Fibroblast of the conjunctiva (primary cell): ENCODE measurements at regions not wholly inside any gene's neighbourhood (a gene's known extent, or its start where the extent isn't known, plus 50 kb on each side); places are given as distances from the start of the nearest gene placed in this dataset.
"Not testable (repeated sequence)": the region's sequence is repeated elsewhere in the genome, so short reads cannot be mapped to it uniquely, and the experiment has no call there.

ENCODE experiments used
- DNase-seq: peaks from one replicate; pipeline ENCODE4 v3.0.0-alpha.2; 2010; ENCODE audit warnings: low read depth

DNA sequence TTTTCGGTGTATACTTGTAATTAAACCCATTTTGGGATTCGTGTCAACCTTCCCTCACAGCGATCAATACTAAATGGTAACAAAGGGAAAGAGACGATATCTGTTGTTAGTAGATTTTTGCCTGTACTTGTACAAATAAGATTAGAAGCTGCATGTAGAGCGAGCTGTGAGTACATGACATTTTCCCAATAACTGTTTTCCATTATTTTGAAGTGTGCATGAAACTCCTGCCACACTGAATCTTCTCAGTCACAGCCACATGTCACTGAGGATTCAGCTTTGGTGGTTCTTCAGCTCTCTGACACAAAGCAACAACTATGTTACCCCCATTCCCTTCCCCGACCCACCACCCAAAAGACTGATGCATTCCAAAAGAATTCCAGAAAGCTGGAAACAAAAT, 685.6 kb downstream of the EFNA5 start:
- DNase-seq = no peak

DNA sequence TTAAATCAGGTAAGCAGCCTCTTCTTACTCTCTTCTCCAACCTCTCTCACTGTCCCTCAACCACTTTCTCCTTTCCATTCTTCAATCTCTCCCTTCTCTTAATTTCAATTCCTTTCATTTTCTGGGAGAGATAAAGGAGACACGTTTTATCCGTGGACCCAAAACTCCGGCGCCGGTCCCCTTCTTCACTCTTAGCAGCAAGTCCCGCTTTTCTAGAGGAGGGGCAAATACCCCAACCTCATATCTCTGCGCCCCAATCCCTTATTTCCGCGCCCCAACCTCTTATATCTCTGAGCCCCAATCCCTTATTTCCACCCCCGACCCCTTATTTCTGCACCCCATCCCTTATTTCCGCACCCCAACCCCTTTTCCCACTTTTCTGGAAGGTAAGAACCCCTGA, 691.6 kb downstream of the EFNA5 start:
- DNase-seq = not testable (repeated sequence)

DNA sequence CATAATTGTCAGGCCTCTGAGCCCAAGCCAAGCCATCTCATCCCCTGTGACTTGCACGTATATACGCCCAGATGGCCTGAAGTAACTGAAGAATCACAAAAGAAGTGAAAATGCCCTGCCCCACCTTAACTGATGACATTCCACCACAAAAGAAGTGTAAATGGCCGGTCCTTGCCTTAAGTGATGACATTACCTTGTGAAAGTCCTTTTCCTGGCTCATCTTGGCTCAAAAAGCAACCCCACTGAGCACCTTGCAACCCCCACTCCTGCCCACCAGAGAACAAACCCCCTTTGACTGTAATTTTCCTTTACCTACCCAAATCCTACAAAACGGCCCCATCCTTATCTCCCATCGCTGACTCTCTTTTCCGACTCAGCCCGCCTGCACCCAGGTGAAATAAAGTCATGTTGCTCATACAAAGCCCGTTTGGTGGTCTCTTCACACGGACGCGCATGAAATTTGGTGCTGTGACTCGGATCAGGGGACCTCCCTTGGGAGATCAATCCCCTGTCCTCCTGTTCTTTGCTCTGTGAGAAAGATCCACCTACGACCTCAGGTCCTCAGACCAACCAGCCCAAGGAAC, 692.1 kb downstream of the EFNA5 start:
- not testable (repeated sequence) for DNase-seq

DNA sequence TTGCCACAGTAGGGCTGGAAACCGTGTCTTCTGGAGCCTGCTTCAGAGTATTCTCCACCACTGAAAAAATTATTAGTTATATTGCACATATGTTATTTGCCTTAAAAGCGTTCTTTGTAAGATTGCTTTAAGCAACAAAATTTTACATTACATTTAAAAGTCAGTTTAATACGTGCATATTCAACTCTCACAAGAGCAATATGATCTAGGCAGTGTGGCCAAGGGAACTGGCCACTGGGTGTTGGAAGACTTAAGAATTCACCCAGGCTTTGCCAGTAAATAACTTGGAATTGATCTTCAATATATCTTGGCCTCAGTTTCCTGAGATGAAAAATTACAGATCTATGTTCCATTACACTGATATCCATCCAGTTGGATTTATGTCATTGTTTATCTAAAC, 694.4 kb downstream of the EFNA5 start:
- no peak for DNase-seq

DNA sequence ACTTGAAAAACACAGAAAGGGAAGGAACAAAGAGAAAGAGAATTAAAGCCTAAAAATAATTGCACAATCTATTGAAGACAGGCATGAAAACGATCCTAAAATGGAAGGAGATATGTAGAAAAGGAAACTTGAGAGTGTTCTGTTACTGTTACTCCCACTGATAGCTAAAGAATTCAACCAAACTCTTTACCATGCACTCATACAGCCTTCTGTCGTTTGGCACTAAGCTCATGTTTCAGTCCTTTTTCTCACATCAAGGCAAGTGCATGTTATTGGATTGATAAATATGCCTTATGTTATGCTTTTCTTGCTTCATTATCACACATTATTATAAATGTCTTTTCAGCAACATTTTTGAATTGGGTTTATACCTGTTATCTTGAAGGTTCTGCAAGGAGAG, 696.5 kb downstream of the EFNA5 start:
- DNase-seq = no peak

DNA sequence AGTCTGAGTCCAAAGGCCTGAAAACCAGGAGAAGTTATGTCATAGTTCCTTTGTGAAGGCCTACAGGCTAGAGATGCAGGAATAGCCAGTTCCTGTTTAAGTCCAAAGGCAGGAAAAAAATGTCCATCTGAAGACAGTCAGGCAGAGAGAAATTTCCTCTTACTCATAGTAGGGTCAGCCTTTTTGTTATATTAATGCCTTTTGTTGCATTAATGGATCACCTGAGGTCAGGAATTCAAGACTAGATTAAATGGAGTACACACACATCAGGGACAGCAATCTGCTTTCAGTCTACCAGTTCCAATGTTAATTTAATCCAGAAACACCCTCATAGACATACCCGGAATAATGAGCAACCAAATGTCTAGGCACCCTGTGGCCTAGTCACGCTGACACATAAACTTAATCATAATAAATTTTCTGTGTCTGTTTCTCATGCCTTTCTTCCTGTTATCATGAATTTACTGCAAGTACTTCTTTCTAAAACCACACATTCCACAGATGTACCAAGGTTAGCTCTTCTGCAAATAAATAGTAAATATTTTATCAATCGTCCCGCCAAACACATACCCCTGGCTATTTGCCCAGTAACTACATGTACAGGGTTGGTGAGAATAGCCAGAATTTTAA, 703.9 kb downstream of the EFNA5 start:
- DNase-seq = no peak

DNA sequence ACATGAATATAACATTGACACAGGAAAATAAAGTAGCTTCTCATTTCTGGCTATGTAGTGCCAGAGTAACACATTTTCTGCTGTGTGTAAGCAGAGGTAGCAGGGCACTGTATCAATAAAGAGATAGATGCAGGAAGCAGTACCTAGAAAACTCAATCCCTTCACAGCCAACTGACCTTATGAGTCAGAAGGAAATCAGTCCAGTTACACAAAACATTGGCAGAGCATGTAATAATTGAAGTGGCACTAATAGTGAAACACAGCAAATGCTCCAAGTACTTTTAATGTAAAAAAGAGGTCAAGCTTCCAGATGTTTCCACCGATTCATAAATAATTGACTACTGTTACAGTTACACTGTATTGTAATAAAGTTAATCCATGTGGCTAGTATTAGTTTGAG, 706.6 kb downstream of the EFNA5 start:
- no peak for DNase-seq

DNA sequence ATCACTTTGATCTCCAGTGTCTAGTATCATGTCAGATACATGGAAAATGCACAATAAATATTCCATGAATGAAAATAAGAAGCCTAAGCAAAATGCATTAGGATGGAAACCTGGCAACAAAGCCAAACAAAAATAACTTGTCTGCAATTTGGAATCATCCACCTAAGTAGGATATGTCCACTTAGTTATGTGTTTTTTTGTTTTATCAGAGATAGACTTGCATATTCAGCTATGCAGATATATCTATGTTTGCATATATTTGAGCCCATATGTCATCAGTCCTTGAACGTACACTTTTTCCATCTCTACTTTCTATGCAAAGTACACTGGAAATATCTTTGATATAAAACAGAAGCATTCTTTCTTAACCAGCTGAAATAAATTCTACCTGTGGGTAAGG, 707.1 kb downstream of the EFNA5 start:
- DNase-seq = no peak

DNA sequence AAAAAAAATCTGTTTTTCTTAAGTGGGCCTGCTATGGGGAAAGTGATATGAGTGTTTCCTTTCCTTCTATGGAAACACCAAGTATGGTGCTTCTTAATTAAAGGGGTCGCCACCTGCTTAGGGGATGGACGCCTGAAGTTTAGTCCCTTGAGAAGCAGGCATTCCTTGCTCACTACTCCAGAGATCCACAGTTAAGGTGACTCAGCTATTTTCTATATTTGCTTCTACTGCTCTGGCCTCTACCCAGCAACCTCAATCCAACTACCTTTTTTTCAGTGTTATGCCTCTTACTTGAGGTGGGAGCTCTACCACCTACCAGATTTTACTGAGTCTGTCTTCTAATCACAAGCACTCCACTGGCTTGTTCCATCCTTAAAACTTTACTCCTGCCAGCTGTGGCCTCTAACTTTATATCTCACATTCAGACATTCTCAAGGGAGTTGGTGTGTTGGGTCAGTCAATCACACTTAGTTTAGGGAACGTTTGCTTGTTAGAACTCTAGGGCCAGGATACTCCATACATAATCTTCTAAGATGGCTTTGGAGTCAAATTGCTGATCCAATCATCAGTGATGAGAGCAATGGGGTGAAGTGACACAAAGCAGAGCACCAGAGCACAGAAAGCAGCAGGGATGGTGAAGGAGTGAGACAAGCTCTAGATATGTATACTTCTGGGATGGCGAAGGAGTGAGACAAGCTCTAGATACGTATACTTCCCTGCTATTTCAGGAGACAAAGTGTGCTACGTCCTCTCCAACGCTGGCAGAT, 708.1 kb downstream of the EFNA5 start:
- no peak for DNase-seq

DNA sequence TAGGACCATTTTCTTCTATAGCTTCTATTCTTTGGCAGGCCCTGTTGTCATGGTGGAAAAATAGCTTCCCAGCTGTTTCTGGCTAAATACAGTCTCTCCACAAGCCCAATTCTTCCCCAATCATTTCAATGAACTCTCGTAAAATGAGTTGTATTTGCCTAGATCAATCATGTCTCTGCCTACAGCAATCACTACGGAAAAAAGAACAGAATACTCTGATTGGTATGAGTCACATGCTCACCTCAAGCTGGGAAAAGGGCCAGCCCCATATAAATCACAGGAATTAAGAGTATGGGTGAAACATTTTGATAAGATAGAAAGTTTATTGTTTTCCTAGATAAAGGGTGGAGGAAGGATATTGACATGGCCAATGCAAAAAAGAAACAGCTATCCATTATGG, 711.4 kb downstream of the EFNA5 start:
- DNase-seq = no peak

DNA sequence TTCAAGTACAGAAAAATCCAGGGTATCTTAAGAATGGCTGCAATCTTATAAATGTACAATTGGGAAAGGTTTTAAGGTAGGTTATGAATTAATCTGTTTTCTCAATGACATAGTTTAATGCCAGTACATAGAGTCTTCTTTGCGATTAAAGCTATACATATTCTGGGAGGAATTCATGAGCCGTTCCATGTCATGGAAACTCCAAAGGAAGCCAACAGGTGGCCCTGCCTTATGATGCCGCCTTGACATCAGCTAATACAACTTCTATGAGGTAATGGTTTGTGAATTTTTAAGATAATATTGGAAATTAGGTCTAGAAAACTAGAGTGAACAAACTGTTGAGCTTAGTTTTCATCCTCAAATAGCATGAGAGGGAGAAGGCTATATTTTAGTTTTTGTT, 713.4 kb downstream of the EFNA5 start:
- no peak for DNase-seq

DNA sequence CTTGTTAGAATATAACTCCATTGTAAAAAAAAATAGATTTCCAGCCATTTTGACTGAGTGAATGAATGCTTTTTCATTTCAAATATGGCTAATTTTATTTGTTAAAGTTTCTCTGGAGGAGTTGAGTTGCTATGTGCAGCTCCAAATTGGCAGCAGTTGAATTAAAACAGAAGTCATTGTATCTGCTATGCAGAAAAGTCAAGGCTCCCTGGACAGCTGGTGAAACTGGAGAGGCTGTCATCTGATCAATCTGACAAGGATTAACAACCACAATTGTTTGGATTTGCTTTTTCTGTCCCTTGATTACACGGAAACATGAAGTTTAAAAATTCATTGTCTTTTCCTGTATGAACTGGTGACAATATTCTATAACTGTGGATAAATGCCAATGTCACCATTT, 713.9 kb downstream of the EFNA5 start:
- DNase-seq = no peak

DNA sequence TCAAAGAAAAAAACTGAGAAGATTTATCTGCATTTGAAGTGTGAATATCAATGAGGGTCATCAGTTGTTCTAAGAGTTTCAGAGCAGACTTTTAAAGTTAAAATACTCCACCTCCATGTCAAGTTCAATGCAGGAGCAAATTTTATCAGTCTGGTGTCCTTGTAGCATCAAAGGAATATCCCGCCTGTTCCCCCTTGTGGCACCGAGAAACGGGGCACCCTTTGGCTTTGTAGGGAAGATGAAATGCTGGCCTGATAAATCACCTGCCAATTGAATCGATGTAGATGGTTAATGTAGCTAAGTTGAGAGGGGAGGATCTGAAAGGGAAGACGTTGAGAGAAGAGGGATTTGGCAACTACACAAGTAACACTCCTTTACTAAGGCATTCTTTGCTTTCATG, 714.5 kb downstream of the EFNA5 start:
- no peak for DNase-seq

DNA sequence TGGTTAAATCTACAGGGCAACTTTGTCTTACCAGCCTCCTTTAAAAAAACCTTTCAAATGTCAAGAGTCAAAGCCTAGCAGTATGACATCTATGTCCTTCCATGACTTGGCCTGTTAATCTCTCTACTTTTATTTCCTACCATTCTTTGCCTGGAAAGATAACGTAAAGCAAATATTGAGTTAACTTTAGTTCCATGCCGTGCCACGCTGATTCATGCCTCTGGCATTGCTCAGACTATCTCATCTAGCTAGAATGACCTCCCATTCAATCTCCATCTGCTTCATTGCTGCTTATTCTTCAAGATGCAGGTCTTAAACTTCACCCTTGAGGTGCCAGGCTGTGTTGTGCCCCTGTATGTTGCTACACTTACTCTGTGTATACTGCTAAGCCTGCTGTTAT, 729.8 kb downstream of the EFNA5 start:
- no peak for DNase-seq

DNA sequence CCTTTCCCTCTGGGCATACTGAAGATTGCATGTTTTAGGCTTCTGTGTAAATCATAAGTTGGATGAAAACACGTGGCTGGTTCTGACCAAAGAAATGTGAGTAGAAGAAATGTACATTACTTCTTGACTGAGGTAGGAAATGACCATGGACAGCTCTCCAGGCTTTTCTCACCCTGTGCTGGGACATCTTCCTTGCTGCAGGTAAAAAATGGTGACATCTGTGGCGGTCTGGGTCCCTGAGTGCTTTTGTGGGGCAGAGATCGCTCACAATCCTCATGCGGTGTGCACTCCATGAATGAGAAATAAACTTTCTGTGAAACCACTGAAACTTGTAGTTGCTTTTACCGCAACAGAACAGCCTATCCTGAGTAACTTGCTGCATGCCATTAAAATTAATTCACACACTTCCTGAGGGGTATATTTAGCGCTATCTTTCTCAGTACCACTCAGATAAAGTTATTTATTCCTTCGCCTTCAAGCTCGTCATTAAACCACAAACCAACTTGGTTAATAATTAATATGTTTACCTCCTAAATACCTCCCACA, 730.4 kb downstream of the EFNA5 start:
- no peak for DNase-seq

DNA sequence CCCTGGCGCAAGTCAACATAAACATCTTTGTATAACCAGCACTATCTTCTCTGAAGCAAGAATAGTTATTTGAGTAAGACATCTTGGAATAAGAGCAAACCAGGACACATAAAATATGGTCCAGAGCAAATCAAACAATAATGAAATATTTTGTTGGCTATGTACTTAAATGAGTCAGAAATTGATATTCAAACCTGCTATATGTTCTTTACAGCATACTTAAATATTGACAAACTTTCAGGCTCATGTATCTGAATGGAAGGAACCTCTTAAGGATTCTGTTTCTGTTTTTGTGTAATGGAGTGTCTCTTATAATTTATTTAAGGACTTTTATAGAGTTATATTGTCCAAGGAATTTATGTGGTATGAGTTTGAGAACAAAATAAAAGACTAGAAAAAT, 747.3 kb downstream of the EFNA5 start:
- DNase-seq = no peak

DNA sequence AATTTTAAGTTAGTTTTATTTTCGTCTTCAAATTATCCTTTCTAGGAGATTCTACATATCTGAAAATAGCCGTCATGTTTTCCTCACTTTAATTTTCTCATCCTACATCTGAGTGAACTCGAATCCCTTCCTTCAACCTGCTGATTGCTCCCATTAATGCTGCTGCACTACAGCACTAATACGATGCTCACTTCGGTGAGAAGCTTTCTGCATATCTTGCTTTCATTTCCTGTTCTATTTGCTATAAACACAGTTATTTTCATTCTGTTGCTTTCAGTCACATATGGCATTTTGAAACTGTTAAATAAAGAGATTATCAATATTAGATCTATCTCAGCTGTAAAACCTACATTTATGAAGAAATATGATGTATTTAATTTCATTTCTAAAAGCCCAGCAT, 749.2 kb downstream of the EFNA5 start:
- no peak for DNase-seq

DNA sequence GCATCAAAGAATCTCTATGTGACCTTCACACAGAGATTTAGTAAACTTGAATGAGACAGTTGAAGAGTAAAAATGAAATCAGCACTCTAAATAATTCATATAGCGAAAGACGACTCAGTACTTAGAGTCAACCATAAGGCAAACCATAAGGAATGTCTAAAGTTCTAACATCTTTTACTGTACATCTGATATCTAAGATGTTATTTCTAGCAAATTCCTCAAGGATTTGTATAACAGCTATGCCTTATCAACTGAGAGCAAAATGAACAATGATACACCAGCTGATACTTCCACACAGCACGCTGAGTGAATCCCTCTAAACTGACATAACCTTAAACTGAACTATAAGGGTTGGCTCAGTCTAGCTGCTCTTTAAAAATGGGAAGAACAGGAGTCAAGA, 760.3 kb downstream of the EFNA5 start:
- DNase-seq = no peak

DNA sequence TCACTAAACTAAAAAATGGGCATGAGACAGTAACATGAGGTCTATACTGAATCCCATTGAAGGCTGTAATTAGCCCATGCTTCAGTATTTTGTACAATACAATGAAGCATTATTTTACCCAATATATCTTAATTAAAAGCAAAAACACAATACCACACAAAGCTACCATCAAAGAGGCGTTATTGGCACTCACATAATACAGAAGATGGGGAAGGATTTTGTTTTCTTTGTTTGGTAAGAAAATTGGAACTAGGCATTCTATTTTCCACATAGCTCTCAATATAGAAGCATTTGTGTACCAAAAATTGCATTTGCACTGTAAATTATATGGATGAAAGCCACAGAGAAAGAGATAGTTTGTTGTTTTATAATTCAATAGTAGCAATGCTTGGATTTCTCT, 761.0 kb downstream of the EFNA5 start:
- DNase-seq = no peak

DNA sequence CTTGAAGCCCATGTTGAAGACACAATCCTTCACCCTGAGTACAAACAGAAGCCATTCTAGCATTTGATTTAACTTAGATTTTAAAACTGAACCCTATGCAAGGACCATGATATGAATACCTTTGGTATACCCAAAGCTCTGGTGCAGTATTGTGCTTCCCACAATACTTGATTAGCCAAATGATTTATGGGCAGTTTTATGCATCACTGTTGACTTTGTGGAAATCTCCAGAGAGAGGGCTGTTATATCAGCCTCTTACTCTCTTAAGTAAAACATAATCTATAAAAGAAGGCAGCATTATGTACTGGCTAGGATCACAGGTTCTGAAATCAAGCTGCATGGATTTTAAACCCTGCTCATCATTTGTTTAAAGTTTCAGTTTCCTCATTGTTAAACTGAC, 762.8 kb downstream of the EFNA5 start:
- DNase-seq = no peak

DNA sequence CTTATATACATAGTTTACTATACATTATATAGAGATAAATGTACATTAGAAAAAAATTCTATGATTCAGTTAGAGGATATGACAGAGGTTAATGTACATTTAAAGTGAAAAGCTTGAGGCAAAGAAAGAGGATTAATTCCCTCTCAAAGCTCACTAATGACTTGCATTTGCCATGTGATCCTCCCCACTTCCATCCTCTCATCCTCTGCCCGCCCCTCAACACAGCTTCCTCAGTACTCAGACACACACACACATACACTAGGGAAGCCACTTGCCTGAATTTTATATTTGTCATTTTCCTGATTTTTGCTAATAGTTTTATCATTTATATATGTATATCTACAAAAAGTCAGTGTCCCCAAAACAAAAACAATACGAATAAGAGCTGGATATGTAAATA, 764.5 kb downstream of the EFNA5 start:
- DNase-seq = no peak

DNA sequence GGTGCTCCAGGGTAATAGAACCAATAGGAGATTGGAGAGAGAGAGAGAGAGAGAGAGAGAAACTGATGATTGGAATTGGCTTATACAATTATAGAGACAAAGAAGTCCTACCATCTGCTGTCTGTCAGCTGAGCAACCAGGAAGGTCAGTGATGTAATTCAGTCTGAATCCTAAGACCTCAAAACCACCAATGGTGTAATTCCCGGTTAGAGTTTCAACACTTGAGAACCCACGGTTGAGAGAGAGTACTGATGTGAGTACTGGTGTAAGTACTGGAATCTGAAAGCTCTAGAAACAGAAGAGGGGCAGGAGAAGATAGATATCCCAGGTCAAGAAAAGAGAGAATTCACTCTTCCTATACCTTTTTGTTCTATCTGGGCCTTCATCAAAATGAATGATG, 775.8 kb downstream of the EFNA5 start:
- DNase-seq = no peak

DNA sequence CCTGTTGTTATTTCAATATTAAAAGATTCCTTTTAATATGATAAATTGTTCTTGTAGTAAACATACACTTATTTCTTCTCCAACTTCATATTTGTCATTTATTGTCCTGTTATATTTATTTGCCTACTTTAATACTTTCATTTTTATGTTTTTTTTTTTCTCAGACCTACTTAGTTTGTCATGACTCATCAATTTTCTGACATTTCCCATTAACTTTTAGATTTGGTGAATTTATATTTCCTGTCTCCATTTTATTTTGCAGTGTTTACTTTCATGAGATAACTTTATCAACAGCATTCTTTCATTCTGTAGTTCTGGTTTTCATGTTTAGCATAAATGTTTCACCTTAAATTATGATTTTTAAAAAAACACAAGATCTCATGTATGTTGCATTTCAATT, 788.7 kb downstream of the EFNA5 start:
- DNase-seq = no peak

DNA sequence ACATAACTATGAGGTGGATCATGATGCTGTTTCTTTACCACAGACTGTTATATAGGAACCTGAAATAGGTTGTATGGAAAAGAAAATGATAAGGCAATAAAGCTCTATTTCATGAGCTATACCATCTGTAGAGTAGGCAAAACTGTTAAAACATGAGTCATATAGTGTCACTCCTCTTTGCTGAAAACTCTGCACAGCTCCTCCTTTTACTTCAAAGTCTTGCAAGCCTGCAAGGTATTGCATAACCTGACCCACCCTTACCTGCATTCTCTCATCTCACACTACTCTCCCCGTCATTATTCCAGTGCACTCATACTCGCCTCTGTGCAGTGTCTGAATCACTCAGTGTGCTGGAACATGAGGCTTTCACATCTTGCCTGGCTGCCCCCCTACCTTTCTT, 790.1 kb downstream of the EFNA5 start:
- no peak for DNase-seq
